Stimulated activated CD4-positive, alpha-beta T cell treated with anti-CD3 and anti-CD28 coated beads, TNF-alpha, amount 100 ng/mL, for 4 hours (primary cell): ENCODE measurements at regions not wholly inside any gene's neighbourhood (a gene's known extent, or its start where the extent isn't known, plus 50 kb on each side); places are given as distances from the start of the nearest gene placed in this dataset.
"Not testable (repeated sequence)": the region's sequence is repeated elsewhere in the genome, so short reads cannot be mapped to it uniquely, and the experiment has no call there.

ENCODE experiments used
- DNase-seq, 3 experiments: peaks; one replicate each; pipeline ENCODE4 v3.0.0-alpha.2; 2020; ENCODE audit warnings: low read depth in 3 of 3

- no peak for DNase-seq
These were observed 370.0 kb upstream of the SULF2 start for GRCh38 chr20:48155268-48155667.

- DNase-seq, result no peak
These were observed 368.9 kb upstream of the SULF2 start for GRCh38 chr20:48154040-48154765.

- no peak for DNase-seq
These were observed 368.2 kb upstream of the SULF2 start for GRCh38 chr20:48153523-48153922.

DNA sequence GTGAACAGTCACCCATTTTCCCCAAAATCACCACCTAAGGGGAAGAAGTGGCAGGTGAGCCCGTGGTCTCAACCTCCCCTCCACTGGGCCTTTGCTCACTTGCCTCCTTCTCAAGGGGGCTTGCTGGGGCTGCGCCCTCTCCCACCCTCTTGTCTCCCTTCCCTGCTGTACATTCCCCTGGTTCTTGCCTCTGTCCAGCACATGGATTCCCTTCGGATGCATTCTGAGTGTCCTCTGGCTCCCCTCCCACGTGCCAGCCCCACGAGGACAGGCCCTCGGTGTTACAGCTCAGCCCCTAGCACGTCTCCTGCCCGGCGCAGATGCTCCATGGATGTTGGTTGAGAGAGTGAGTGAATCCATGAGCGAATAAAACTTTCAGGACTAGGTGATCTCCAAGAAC lies 367.8 kb upstream of the SULF2 start:
- DNase-seq, result no peak

GRCh38 chr20:48150568-48150967 lies 365.3 kb upstream of the SULF2 start:
- DNase-seq, result no peak

- no peak for DNase-seq
These were observed 364.6 kb upstream of the SULF2 start for GRCh38 chr20:48149902-48150301.

DNA sequence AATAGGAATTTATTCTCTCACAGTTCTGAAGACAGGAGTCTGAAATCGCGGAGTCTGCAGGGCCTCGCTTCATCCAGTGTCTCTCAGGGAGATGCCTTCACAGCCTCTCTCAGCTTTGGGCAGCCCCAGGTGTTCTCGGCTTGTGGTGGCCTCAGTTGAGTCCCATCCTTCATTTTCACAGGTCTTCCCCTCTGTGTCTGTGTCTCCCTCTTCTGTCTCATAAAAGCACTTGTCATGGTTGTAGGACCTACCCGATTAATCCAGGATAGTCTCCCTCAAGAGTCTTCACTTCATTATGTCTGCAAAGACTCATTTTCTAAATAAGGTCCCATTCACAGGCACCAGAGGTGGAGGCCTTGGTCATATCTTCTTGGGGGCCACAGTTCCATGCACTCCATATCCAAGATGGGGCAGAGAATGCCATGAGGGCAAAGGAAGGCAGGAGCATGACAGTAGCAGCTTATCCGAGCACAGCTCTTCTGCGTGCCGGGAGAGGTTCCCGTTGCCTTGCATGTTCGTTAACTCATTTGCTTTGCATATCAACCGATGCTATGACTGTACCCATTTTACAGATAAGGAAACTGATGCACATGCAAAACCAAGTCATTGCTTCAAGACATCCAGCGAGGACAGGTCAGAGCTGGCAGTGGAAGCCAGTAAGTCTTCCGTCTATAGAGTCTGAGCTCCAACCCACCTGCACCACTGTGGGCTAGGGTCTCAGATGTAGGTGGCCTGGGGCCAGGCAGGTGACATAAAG lies 363.8 kb upstream of the SULF2 start:
- no peak for DNase-seq

DNA sequence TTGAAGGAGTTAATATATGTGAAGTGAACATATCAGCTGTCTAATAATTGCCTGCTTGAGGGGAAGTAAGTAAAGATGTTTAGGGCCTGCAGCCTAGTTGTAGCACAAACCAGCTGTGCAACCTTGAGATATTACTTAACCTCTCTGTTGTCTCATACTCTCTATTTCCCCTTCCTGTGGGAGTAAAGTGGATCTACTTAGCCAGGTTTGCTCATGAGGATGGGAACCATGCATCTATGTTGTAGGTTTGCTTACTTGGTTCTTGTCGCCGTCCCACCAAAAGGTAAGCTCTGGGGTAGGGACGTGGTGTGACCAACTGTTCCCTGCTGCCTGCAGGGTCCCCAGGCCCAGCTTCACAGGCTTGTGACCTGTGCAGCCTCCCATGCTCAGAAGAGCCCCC lies 362.7 kb upstream of the SULF2 start:
- no peak for DNase-seq

- DNase-seq, result no peak
These were observed 362.0 kb upstream of the SULF2 start for GRCh38 chr20:48147311-48147710.

DNA sequence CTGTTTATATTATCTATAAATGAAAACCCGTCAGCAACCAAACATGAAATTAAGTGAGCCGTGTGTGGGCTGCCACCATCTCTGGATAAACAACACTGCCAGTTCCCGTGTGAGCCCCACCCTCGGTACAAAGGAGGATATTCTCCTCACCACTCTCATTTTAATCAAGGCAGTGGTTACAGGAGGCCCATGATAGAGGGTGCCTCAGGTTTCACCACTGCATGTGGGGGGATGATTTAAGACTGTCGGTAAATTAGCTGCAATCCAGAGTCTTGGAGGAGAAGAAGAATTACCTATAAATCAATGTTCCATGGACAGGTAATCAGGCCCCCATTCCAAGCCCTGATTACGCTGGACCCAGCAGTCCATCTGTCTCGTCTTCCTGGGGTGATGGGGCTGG lies 361.6 kb upstream of the SULF2 start:
- DNase-seq, result no peak

GRCh38 chr20:48146308-48146707 lies 361.0 kb upstream of the SULF2 start:
- no peak for DNase-seq

- no peak for DNase-seq
These were observed 358.3 kb upstream of the SULF2 start for GRCh38 chr20:48143435-48144081.

DNA sequence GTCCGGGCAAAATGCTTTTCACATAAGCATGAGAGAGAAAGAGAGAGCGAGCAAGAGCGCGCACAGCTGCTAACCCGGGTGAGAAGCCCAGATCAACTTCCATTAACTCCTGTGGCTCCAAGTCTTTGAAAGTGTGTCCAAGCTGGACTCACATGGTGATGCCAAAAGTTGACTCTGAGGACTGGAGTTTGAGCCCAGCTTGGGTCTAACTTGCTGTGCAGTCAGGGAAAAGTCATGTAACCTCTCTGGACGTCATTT lies 357.2 kb upstream of the SULF2 start:
- no peak for DNase-seq

- no peak for DNase-seq
These were observed 356.6 kb upstream of the SULF2 start for GRCh38 chr20:48141660-48142515.

- no peak for DNase-seq
These were observed 354.2 kb upstream of the SULF2 start for GRCh38 chr20:48139262-48140041.

- no peak for DNase-seq
These were observed 347.6 kb upstream of the SULF2 start for GRCh38 chr20:48132834-48133233.

GRCh38 chr20:48131581-48131980 lies 346.3 kb upstream of the SULF2 start:
- DNase-seq, result no peak

GRCh38 chr20:48129345-48129942 lies 344.2 kb upstream of the SULF2 start:
- no peak for DNase-seq

DNA sequence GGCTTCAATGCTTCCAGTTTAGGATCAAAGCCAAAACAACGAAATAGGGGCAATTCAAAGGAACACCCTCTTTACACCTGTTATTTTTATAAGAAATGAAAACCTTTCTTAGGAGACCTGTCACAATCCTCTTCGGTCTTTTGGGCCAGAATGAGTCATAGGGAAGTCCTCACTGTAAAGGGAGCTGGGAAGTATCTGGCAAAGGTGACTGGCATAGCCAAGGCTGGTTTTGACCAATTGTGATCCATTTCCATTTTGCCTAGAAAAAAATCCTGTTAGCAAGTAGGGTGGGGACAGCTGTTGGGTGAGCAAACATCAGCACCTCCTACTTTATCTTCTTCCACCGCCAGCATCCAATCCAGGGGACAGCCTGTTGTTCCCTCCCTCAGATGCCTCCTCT lies 343.2 kb upstream of the SULF2 start:
- DNase-seq, result no peak

- not testable (repeated sequence) for DNase-seq
These were observed 342.7 kb upstream of the SULF2 start for GRCh38 chr20:48127964-48128363.

DNA sequence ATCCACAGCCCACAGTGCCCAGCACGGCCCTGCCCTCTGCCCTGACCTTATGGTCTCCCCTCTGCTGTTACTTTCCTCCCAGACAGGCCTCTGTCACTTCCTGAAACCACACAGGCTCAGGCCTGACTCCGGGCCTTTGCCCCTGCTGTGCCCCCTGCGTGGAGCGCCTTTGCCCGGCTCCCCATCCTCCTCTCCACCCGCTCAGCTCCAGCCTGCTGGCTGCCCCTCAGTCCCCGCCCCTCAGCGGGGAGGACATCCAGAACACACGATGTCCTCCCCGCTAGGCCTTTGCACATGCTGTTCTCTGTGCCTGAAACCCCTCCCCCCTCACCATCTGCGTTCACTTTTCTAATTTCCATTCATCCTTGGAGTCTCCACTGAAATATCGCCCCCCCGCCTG lies 341.9 kb upstream of the SULF2 start:
- not testable (repeated sequence) for DNase-seq
